GM20000 (cell line): ENCODE measurements at regions not wholly inside any gene's neighbourhood (a gene's known extent, or its start where the extent isn't known, plus 50 kb on each side); places are given as distances from the start of the nearest gene placed in this dataset.

Source experiments
- DNase-seq: peaks from one replicate; pipeline ENCODE4 v3.0.0; 2012; ENCODE audit warnings: low spot score
- TF ChIP-seq, protein P1 (sequence below): IDR thresholded peaks from 2 replicates; pipeline ENCODE4 v1.5.1; 2012; ENCODE audit warnings: mild to moderate bottlenecking, control low read depth; ENCODE audit errors: extremely low read depth, missing control alignments

DNA sequence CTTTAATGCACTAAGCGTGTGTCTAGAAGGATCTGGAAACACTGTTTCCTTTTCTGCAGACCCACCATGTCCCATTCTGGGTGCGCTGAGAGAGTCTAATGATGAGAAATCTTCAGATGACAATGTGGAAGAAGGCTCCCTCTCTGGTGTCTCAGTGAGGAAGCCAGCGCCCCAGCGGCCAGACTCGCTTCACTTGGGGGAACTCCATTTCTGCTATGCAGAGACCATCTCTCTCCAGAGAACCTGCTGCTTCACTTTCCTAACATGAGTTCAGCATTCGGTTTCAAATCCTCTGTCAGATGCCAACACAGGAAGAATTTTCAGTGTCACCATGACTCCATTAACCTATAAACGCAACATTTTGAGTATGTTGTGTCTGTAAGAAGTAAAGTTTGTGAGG, 121.8 kb downstream of the SYF2 start:
- DNase-seq: no peak
- TF ChIP-seq, protein P1, sequence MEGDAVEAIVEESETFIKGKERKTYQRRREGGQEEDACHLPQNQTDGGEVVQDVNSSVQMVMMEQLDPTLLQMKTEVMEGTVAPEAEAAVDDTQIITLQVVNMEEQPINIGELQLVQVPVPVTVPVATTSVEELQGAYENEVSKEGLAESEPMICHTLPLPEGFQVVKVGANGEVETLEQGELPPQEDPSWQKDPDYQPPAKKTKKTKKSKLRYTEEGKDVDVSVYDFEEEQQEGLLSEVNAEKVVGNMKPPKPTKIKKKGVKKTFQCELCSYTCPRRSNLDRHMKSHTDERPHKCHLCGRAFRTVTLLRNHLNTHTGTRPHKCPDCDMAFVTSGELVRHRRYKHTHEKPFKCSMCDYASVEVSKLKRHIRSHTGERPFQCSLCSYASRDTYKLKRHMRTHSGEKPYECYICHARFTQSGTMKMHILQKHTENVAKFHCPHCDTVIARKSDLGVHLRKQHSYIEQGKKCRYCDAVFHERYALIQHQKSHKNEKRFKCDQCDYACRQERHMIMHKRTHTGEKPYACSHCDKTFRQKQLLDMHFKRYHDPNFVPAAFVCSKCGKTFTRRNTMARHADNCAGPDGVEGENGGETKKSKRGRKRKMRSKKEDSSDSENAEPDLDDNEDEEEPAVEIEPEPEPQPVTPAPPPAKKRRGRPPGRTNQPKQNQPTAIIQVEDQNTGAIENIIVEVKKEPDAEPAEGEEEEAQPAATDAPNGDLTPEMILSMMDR: no peak

DNA sequence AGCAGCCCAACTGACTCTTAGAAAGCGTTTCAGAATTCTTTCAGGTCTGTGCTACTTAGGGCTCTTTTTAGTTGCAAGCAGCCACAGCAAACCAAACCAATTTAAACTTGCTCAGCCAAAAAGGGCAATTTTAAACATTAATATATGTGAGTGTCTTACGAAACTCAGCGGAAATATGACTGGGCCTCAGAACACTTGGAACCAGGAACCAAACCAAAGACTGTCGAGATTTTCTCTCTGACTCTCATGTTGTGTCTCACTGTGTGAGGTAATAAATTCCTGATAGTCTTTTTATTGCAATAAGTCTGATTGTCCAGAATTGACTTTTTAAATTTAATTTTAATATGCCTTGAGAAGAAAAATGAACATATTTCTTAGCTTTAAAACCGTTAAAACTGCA, 122.3 kb downstream of the SYF2 start:
- DNase-seq: no peak
- TF ChIP-seq, protein P1: no peak

DNA sequence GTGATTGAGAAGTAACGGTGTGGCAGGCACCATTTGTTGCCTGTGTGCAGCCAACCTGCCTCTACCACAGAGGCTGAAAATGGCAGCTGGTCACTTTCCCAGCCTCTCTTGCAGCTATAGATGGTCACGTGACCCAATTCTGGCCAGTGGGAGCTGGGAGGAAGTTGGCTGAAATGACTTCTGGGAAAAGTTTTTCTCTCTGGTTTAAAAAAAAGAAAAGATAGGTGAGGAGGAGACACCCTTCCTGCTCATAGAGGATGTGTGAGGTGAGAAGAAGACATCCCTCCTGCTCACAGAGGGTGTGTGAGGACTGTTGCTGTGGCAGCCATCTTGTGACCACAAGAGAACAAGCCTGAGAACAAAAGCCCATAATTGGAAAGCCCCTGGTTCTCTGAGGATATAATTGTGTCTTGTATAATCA, 122.8 kb downstream of the SYF2 start:
- TF ChIP-seq, protein P1: no peak

DNA sequence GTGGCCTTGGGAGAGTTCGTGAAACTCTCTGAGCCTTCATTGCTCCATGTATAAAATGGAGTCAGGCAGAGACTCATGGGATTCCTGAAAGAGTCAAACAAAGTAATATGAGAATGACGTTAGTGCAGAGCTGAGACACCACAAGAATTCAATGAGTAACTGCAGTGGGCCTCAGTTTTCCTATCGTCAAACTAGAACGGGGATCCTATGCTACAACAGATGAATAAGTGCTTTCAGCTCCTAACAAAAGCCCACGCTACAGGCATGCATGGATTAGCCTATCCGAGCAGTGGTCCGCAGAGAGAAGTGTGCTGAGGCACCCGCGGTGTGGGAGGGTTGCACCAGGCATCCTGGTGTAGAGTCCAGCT, 124.7 kb downstream of the SYF2 start:
- TF ChIP-seq, protein P1: no peak

More for the DNA sequence above, 122.8 kb downstream of the SYF2 start:
- no peak for DNase-seq

DNA sequence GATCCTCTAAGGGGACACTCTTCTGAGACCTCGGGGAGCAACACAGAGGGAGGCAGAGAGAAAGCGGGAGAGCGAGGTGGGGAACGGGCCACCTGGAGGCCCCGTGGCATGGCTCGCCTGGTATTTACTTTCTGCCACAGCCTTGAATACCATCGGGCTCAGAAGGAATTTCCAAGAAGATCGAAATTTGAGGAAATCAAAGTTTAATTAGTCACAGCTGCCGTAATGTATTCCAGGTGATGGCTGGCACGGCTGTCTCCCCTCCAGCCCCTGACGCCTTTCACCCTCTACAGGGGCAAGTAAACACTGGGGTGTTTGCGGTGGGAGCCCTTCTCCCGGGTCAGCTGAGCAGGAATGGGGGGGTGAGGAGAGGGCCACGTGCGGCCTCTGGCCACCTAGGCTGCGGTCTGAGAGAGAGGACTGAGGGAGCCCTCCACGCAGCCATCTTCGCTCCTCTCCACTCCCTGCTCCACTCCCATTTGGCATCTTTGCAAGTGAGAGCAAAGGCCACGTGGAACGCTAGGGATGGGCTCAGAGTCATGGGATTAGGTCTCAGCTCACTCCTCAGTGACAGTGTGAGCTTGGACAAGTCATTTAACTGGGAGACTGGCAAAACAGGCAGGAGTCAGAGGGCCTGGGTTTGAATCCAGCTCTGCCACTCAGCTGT, 125.2 kb downstream of the SYF2 start:
- DNase-seq: no peak
- TF ChIP-seq, protein P1: no peak

More for the DNA sequence above, 124.7 kb downstream of the SYF2 start:
- DNase-seq: no peak

DNA sequence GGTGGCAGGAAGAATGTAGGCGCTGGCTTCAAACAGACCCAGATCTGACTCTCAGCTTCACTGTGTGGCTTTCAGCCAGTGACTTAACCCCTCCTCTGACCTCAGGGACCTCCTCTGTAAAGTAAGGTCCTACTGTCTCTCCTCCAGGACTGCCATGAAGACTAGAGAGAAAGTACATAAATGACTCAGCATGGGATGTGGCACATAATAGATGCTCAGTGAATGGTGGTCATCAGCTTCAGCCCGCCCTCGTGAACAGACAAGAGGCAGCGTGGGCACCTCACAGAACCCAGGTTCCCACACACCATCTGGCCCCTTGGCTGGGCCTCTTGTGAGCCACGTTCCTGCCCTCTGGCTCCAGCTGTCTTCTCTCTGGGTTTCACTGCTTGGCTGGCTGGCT, 126.0 kb downstream of the SYF2 start:
- no peak for DNase-seq
- TF ChIP-seq, protein P1: no peak

DNA sequence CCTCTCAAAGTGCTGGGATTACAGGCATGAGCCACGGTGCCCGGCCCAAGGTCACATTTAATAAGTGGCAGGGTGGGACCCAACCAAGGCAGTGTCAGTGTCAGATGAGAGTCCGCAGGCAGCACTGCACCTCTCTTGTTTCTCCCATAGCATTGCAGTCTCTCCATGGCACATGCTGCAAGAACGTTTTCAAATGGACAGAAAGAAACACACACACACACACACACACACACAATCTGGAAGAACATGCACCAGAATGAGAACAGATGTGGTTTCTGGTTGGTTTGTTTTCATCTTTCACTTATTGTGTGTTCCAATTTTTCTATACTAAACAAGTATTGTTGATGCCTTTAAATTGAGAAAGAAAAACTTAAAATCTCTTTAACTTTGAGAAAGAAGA, 126.5 kb downstream of the SYF2 start:
- no peak for DNase-seq
- TF ChIP-seq, protein P1: no peak
